ENCODE measurements at regions not wholly inside any gene's neighbourhood (a gene's known extent, or its start where the extent isn't known, plus 50 kb on each side); places are given as distances from the start of the nearest gene placed in this dataset.
"Not testable (repeated sequence)": the region's sequence is repeated elsewhere in the genome, so short reads cannot be mapped to it uniquely, and the experiment has no call there.

DNA sequence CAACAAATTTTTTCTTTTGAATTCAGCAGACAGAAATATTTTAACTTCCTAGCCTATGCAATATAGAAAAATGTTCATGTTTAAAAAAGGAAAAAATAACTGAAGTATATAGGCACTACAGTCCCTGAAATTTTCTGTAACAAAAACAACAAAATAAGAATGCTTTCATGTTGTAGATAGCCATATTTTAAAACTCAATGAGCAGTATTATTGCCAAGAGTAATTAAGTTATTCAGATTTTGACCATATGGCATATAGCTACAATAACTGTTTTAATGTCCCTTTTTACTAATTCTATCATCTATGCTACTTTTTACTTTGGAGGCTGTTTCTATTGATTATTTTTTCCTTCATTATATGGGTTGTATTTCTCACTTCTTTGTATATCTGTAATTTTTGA lies 283.3 kb upstream of the RIMS1 start:
- DNase-seq (ENCODE audit: low spot score) = no peak

DNA sequence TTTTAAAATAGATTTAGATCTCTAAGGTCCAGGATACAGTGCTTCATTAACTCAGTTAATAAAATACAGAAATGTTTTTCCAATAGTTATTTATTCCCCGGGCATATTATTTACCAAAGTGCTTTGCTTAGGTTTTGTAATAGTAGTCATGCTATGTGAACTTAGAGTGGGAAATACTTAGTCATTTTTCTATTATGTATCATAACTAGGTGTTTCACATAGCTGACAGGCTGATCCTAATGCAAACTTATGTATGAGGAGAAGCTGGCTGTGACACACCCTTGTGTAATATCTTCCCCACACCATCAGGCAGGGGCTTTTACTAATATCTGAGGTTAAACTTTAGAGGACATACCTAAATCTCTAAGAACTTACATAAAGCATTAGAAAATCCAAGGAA lies 277.7 kb upstream of the RIMS1 start:
- no peak for DNase-seq (ENCODE audit: low spot score)

DNA sequence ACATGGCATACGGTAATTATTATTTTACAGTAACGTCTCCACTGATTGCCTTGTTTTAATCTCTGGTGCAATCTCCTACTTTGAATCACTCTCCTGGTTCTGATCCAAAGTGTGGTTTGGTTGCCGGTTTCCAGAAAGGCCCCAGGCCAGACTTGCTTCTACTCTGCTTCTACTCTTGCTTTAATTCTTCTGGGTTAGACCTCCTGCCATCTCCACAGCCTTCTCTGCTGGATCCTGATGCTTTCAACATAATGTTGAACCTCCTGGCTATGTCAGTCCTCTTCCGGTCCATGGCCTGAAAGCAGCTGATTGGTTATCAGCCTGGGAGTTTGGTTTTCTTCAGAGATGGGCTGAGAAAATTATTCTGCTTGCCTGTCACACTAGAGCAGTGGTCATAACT lies 266.5 kb upstream of the RIMS1 start:
- no peak for DNase-seq (ENCODE audit: low spot score)

DNA sequence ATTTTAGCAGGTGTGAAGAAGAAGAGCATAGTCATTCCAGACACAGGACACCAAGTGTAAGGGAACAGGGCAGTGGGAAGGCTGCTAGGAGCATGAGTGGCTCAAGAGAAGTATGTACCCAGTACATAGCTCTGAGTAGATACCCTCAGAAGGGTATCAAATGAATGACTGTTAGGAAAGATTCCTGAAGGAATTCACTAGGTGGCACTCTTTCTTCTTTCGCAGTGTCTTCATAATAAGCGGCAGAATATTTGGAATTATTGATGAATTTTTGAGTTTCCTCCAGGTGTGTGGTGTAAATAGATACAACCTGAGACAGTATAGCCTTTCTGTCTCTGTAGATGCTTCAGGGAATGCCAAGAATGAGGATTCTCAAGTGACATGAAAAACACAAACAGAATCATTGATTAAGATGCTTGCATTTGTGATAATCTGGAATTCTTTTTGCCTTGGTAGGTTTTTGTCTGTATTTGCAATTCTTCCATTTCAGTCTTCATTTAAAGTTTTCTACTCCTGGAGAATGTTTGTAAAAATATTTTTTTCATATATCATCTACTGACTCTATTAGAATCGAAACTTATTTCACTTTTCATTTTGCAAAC lies 264.3 kb upstream of the RIMS1 start:
- no peak for DNase-seq (ENCODE audit: low spot score)

DNA sequence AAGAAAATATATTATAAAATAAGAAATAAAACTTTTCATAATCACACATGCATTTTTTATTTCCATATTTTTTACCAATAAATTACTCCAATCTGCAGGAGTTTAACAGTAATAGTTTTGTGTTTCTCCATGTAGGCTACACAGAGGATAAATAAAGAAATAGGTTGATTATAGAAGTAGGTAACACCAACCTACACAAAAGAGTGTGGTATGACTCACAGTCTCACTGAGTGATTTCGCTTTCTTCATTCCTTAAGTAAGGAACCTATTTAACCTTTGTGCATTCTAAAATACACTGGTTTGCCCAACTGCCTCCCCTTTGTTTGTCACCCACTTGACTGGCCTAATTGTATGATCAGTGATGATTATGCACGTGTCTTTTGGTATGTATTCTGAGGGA lies 244.2 kb upstream of the RIMS1 start:
- DNase-seq (ENCODE audit: low spot score) = no peak

DNA sequence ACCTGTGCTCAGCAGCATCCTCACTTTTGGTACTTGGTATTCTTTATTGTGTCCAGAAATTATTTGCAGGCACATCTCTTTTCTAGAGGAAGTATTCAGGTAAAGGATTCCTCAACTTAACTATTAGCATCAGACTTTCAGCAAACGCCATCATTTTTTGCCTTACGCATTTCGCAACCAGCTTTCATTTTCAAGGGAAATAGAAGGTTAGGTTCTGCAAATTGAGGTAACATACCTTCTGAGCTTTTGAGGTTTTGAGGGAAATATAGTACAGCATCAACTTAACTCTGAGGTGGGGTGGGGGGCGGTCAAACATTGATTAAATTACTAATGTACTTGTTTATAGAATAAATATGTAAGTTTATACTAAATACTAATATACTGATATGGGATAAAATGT lies 243.6 kb upstream of the RIMS1 start:
- no peak for DNase-seq (ENCODE audit: low spot score)

DNA sequence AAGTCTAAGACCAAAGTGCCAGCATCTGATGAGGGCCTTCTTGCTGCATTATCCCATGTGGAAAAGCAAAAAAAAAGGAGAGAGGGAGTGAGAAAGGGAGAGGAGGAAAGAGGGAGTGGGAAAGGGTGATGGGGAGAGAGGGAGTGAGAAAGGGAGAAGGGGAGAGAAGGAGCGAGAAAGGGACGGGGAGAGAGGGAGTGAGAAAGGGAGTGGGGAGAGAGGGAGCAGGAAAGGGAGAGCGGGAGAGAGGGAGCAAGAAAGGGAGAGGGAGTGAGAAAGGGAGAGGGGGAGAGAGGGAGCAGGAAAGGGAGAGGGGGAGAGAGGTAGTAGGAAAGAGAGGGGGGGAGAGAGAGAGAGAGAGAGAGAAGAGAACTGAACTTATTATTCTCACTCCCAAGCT lies 241.1 kb upstream of the RIMS1 start:
- DNase-seq (ENCODE audit: low spot score) = no peak

DNA sequence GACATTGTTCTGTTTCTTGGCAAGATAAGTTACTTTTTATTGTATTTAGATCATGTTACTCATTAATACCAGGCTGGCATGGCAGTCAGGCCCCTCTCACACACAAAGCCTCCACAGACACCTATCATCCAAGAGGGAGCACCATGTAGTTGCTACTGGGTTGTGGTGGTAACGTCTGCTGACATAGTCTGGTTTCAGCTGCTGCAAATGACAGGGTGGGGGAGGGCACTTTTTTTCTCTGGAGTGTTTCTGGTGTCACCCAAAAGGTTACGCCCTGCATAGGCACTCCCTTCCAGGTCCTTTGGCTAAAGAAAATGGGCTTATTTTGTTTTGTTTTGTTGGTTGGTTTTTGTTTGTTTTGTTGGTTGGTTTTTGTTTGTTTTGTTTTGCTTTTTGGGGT lies 236.4 kb upstream of the RIMS1 start:
- DNase-seq (ENCODE audit: low spot score) = no peak

DNA sequence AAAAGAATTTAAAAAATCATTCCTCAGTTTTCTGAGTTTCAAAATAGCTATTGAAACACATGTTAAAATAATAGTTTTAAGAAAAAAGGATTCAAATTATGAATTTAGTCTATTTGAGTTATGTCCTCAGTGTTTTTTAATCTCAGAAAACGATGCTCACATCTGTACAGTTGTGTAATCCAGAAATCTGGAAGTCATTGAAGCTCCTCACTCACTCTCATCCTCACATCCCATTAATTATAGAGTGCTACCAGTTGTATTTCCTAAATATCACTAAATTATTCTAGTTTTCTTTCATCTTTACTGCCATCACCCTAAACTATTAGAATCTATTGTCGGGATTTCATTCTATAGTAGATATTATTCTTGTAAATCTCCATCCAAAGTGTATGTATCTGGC lies 234.7 kb upstream of the RIMS1 start:
- no peak for DNase-seq (ENCODE audit: low spot score)

DNA sequence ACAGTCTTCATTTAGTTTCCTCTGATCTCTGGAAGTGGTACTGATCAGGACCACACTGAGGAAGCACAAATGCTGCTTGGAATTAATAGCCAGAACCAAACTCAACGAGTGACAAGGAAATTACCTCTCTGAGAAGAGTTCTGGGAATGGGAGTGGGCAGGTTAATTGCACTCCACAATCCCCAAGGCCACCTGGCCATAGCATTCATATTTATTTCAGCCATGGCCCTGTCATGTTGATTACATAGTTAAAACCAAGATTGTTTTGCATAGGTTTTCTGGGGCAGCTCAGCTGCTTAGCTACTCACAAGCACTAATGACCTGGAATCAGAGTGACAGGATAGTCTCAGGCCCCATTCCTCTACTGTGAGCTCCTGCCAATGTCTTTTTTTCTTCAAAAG lies 230.2 kb upstream of the RIMS1 start:
- DNase-seq (ENCODE audit: low spot score) = no peak

DNA sequence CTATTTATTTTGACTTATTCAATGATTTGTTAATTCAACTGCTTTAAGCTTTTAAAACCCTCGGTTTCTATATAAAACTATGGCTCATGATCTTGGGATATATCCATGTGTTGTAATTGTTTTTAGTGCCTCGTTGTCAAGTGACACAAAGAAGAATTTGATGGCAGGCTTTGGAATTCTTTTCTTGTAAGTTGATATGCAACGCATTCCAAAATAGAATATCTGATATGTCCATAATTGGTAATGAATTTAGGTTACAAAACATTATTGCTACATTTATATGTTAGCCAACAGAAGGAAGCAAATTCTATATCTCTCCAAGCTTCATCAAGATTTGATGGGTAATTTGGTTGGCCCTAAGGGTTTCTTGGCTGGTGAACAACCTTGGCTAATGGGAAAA lies 220.4 kb upstream of the RIMS1 start:
- no peak for DNase-seq (ENCODE audit: low spot score)

DNA sequence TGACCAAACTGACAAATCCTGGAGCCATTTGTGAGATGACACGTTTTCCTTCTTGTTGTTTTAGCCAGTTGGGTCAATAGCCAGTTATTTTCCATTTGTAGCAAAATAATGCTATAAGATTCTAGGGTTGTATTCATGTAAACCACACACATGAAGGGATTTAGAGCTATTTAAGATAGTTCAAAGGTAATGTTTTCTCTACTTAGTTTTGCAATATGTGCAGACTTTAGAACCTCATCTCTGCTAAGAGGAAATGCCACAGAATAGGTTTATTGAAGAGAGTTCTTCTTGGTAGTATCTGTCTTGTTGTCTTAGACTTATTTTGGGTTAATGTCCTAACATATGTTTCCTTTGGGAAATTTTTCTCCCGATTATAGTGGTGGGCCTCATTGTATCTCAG lies 213.5 kb upstream of the RIMS1 start:
- DNase-seq (ENCODE audit: low spot score) = no peak

DNA sequence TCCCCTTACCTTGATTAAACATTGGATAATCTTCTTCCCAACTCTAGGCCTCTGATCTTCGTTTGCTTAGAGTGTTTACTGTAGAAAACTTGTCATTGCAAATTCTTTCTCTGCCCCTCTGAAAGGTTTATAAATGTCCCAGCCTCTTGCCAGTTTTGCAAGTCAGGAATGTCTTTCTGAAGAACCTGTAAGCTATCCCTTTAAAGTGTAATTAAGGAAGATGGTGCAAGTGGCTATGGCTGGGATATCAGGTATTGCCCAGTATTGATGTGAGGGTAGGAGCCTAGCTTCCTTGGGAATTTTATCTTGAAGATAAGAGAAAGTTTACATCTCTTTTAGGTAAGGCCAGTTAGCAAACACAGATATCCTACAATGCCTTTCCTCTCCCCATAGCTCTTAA lies 211.0 kb upstream of the RIMS1 start:
- DNase-seq (ENCODE audit: low spot score) = no peak

DNA sequence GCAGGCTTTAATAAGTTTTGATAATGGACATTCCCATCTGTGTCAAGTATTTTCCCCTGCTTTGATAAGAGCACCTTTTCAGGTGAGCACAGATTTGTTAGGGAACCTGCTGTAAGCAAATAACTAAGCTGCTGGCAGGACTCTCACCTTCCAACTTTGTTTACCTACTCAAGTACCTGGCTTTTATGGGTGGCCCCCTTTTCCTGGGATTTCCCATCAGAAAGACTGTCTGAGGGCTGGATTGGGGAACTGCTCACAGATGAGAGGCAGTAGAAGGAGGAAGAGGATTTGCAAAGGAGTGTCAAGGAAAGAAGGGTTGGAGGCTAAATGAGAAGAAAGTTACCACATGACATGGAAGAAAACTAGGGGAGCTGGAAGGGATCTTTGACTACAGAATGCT lies 210.1 kb upstream of the RIMS1 start:
- DNase-seq (ENCODE audit: low spot score) = no peak

DNA sequence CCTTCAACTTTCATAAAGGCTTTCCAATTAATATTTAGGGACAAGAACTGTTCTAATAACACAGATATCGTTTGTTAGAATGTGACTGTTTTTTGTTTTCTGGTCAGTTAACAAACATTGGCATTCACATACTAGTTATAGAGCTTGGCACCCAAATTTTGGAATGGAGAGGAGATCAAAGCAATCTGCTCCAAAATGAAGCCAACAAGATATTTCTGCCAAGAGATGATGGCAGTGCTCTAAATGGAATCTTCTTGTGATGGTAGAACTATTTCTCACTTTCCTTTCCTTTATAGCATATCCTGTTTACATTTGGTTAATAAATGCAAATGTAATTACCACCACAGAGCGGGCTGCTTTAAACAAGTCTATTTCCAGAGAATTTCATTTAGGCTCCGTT lies 208.3 kb upstream of the RIMS1 start:
- no peak for DNase-seq (ENCODE audit: low spot score)

DNA sequence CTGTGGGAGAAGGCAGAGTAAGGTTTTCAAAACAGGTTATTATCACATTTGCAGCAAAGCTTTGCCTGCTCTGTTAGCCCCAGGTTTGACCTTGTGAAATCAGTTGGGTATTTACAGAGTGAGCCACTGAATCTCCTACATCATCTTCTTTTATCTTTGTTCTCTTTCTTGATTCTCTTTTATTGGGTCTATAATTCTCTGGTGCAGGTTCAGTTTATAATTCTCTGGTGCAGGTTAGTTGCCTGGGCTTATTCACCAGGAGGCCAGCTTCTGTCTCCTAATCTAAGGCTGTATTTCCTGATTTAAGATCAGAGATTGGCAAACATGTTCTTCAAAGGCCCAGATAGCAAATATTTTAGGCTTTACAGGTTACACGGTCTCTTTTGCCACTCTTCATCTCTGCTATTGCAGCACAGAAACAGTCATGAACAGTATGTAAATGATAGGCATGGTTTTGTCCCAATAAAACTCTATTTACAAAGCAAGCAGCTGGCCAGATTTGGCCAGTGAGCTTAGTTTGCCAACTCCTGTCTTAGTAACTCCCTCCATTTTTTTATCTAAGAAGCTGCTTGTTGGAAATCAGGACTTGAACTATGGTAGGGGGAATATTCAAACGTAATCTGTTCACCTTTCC lies 205.0 kb upstream of the RIMS1 start:
- DNase-seq (ENCODE audit: low spot score) = no peak

DNA sequence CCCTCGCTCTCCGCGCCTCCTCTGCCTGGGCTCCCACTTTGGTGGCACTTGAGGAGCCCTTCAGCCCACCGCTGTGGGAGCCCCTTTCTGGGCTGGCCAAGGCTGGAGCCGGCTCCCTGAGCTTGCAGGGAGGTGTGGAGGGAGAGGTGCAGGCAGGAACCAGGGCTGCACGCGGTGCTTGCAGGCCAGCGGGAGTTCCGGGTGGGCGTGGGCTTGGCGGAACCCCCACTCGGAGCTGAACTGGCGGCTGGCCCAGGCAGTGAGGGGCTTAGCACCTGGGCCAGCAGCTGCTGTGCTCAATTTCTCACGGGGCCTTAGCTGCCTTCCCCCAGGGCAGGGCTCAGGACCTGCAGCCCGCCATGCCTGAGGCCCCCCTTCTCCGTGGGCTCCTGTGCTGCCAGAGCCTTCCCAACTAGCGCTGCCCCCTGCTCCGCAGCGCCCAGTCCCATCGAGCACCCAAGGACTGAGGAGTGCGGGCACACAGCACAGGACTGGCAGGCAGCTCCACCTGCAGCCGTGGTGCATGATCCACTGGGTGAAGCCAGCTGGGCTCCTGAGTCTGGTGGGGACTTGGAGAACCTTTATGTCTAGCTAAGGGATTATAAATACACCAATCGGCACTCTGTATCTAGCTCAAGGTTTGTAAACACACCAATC lies 200.2 kb upstream of the RIMS1 start:
- DNase-seq (ENCODE audit: low spot score) = not testable (repeated sequence)

DNA sequence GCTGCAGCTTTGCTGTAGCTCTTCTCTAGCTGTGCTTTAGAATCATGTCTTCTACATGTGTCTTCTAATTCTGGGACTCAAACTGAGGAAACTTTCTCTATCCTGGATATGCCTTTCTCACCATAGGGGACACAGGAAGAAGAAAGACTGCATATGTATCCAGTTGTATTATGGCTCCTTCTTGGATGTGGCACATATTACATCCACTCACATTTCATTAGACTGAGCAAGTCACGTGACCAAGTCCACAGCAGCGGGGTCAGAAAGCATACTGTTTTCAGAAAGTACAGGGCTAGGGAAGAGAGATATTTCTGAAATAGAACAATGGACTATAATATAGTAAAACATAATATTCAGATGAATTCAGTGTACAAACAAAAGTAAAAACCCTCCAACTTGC lies 187.6 kb upstream of the RIMS1 start:
- no peak for DNase-seq (ENCODE audit: low spot score)

DNA sequence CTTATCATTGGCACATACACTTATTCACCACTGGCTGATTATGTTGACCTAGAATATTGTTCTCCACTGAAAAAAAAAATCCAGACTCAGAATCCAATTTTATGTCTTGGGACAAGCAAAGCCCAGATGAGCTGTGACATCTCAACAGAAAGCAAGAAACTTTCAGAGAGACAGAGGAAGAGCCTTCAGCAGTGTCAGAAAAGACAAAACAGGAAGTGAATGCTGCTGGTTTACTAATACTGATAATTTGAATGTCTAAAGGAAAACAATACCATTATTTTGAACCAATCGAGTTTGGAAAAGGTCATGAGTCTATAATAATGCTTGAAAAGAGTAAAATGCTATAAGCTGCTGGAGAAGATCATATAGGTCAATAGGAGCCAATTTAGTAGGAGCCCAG lies 179.8 kb upstream of the RIMS1 start:
- DNase-seq (ENCODE audit: low spot score) = no peak

DNA sequence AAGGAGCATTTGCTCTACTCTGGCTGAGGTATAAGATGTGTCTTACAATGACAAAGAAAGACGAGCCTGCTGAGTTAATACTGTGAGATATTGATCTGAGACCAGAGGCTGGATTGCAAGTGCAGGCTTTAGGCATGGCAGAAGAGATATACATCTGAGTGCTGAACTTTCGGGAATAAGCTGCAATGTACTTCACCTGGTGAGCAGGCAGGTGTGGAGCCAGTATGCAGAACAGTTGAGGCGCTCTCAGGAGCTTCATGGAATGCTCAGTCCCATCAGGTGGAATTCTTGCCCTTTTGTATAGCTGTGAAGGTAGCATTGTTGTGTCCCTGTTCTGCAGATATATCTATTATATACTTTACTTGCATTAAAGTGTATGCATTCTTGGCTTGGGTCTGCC lies 179.3 kb upstream of the RIMS1 start:
- no peak for DNase-seq (ENCODE audit: low spot score)

DNA sequence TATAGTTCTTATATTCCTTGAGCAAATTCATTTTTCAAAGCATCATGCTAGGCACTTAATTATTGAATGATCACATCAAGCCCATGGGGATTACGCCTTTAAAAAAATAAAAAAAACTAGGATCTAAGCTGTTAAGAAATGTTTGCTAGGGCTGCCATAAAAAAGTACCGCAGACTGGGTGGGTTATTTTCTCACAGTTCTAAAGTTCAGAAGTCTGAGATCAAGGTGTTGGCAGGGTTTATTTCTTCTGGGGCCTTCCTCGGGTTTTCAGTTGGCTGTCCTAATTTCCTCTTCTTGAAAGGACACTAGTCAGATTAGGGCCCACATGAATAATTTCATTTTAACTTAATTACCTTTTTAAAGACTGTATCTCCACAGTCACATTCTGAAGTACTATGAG lies 165.6 kb upstream of the RIMS1 start:
- no peak for DNase-seq (ENCODE audit: low spot score)

DNA sequence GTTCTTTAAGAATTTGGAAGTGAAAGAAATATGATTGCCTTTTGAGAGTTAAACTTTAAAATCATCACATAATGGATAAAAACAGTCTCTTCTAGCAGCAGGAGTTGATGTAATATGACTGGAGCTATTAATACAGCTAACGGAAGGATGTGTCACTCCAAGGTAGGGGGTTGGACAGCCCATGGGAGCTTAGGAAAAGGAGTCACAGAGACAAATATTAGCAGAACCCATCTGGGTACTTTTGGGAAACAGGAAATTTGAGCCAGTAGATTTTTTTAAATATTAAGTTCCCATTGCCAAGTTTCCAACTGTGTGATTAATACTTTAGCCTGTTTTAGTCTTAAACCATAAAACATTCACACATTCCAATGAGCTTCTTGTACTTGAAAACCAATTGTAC lies 164.7 kb upstream of the RIMS1 start:
- DNase-seq (ENCODE audit: low spot score) = no peak

DNA sequence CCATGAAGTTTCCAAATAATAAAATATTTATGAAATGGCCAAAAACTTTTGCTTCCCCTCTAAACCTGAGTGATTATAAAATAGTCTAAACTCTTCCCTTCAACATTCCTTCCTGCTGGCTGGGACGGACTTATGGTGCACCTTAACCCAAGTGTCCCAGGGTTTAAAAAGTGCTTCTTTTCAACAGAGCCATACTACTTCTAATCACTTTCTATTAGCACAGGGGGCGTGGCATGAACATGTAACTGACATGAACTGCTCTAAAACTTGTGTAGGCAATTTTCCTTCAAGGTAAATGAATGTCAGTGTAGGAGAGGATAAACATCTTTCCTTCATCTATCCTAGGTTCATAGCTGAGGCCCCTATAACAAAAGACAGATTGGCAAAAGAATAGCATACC lies 163.6 kb upstream of the RIMS1 start:
- DNase-seq (ENCODE audit: low spot score) = no peak

Data from D341Med (cell line).